GM23338 (cell line): ENCODE measurements at regions not wholly inside any gene's neighbourhood (a gene's known extent, or its start where the extent isn't known, plus 50 kb on each side); places are given as distances from the start of the nearest gene placed in this dataset.

Source experiments
- ATAC-seq: fragments of 200-7000 bp; cut with Tn5 transposase; 3 replicates; pipeline ENCODE4 v1.9.1; 2020
- DNase-seq: peaks from one replicate; pipeline ENCODE4 v3.0.0-alpha.2; 2015; ENCODE audit warnings: low spot score
- H2AFZ ChIP-seq: fragments of 200-600 bp; sonication (generic); 2 replicates; pipeline ENCODE4 v1.8.0; 2016; ENCODE audit warnings: antibody characterized with exemption, mild to moderate bottlenecking, moderate library complexity
- H3F3A ChIP-seq: fragments of 200-600 bp; sonication (generic); replicated peaks from 2 replicates; pipeline ENCODE4 v1.8.0; 2017; ENCODE audit warnings: antibody characterized with exemption, mixed run types, low read depth
- H3K27ac ChIP-seq: fragments of 200-600 bp; sonication (generic); 2 replicates; pipeline ENCODE4 v1.6.1; 2016; ENCODE audit warnings: low read depth
- H3K27me3 ChIP-seq: fragments of 200-600 bp; sonication (generic); 2 replicates; pipeline ENCODE4 v1.8.0; 2016; ENCODE audit warnings: mild to moderate bottlenecking, mixed run types, moderate library complexity; ENCODE audit not compliant: insufficient read depth
- H3K36me3 ChIP-seq: fragments of 200-600 bp; sonication (generic); 2 replicates; pipeline ENCODE4 v1.8.0; 2016; ENCODE audit warnings: mild to moderate bottlenecking; ENCODE audit not compliant: insufficient read depth
- H3K4me1 ChIP-seq: fragments of 200-600 bp; sonication (generic); 2 replicates; pipeline ENCODE4 v1.8.0; 2016; ENCODE audit warnings: mild to moderate bottlenecking, moderate library complexity; ENCODE audit not compliant: insufficient read depth
- H3K4me2 ChIP-seq: fragments of 200-600 bp; sonication (generic); 2 replicates; pipeline ENCODE4 v1.7.1; 2017; ENCODE audit warnings: mixed run types
- H3K4me3 ChIP-seq: fragments of 200-600 bp; sonication (generic); 2 replicates; pipeline ENCODE4 v1.6.1; 2016; ENCODE audit warnings: mixed run types
- H3K79me2 ChIP-seq: fragments of 200-600 bp; sonication (generic); replicated peaks from 2 replicates; pipeline ENCODE4 v1.8.0; 2017; ENCODE audit warnings: mild to moderate bottlenecking; ENCODE audit not compliant: insufficient read depth
- H3K9me2 ChIP-seq: fragments of 200-600 bp; sonication (generic); 2 replicates; pipeline ENCODE4 v1.8.0; 2017; ENCODE audit not compliant: insufficient read depth
- H4K20me1 ChIP-seq: fragments of 200-600 bp; sonication (generic); replicated peaks from 2 replicates; pipeline ENCODE4 v1.8.0; 2017; ENCODE audit warnings: mild to moderate bottlenecking; ENCODE audit not compliant: insufficient read depth
- H3K27ac Mint-ChIP-seq: 2 replicates; pipeline ENCODE4 v1.8.0; 2020; ENCODE audit warnings: inconsistent platforms, mild to moderate bottlenecking, moderate library complexity, mixed read lengths
- H3K27me3 Mint-ChIP-seq: 3 replicates; pipeline ENCODE4 v1.8.0; 2022; ENCODE audit warnings: low read depth, mild to moderate bottlenecking, moderate library complexity, mixed read lengths, inconsistent platforms; ENCODE audit not compliant: insufficient read depth, poor library complexity
- H3K36me3 Mint-ChIP-seq: 3 replicates; pipeline ENCODE4 v1.8.0; 2021; ENCODE audit warnings: low read depth, mild to moderate bottlenecking, inconsistent platforms, moderate library complexity, mixed read lengths
- H3K4me1 Mint-ChIP-seq: 3 replicates; pipeline ENCODE4 v1.8.0; 2020; ENCODE audit warnings: mild to moderate bottlenecking, inconsistent platforms, mixed read lengths
- H3K4me3 Mint-ChIP-seq: 3 replicates; pipeline ENCODE4 v1.8.0; 2021; ENCODE audit warnings: moderate library complexity, mild to moderate bottlenecking, inconsistent platforms, mixed read lengths
- H3K9me3 Mint-ChIP-seq: 3 replicates; pipeline ENCODE4 v1.8.0; 2020; ENCODE audit warnings: moderate library complexity, mild to moderate bottlenecking, inconsistent platforms, mixed read lengths
- CREB1 ChIP-seq: fragments of 250-450 bp; sonication (Bioruptor Pico); IDR thresholded peaks from 2 replicates; pipeline ENCODE4 v1.5.0; 2020; ENCODE audit warnings: low read depth, mild to moderate bottlenecking, moderate library complexity
- CTCF ChIP-seq, 2 experiments: fragments of 200-600 bp in 1 of 2; sonication (generic) in 1 of 2; conservative IDR thresholded peaks; 2 replicates each; pipeline versions ENCODE4 v1.5.1 to v1.6.1; 2016 to 2017; ENCODE audit warnings: antibody characterized with exemption in 2 of 2, low read depth in 2 of 2, mild to moderate bottlenecking in 2 of 2, moderate library complexity in 1 of 2
- EZH2 ChIP-seq: fragments of 200-600 bp; sonication (generic); IDR thresholded peaks from one replicate; pipeline ENCODE4 v1.8.0; 2017; ENCODE audit warnings: antibody characterized with exemption, mild to moderate bottlenecking, low read depth; ENCODE audit not compliant: unreplicated experiment
- EZH2phosphoT487 ChIP-seq: fragments of 200-600 bp; sonication (generic); IDR thresholded peaks from one replicate; pipeline ENCODE4 v1.8.1; 2018; ENCODE audit warnings: antibody characterized with exemption; ENCODE audit not compliant: unreplicated experiment
- JUNB ChIP-seq: IDR thresholded peaks from one replicate; pipeline ENCODE4 v1.6.1; 2016; ENCODE audit warnings: antibody characterized with exemption; ENCODE audit not compliant: unreplicated experiment
- POLR2AphosphoS5 ChIP-seq: IDR thresholded peaks from 2 replicates; pipeline ENCODE4 v1.6.1; 2016; ENCODE audit warnings: antibody characterized with exemption, low read depth
- ZNF114 ChIP-seq: fragments of 250-450 bp; sonication (Bioruptor Pico); IDR thresholded peaks from 2 replicates; pipeline ENCODE4 v1.5.0; 2020; ENCODE audit warnings: mild to moderate bottlenecking, moderate library complexity
- ZNF331 ChIP-seq: fragments of 250-450 bp; sonication (Bioruptor Pico); IDR thresholded peaks from 2 replicates; pipeline ENCODE4 v1.5.0; 2020; ENCODE audit warnings: low read depth, mild to moderate bottlenecking, moderate library complexity
- TF ChIP-seq, protein P1 (sequence below): fragments of 250-450 bp; sonication (Bioruptor Pico); IDR thresholded peaks from 2 replicates; pipeline ENCODE4 v1.5.0; 2020; ENCODE audit warnings: mild to moderate bottlenecking, moderate library complexity
- TF ChIP-seq, protein P2 (sequence below): IDR thresholded peaks from one replicate; pipeline ENCODE4 v1.6.1; 2018; ENCODE audit warnings: antibody characterized with exemption; ENCODE audit not compliant: unreplicated experiment
- TF ChIP-seq, protein P3 (sequence below): IDR thresholded peaks from 2 replicates; pipeline ENCODE4 v1.6.1; 2016; ENCODE audit warnings: antibody characterized with exemption

- Histone ChIP-seq H3K9me2 (no peaks in the 10 kb centered on the region), H3K4me3 (no peak overlapping the region), H3K36me3 (no peaks in the 10 kb centered on the region), H4K20me1 (no peaks in the 10 kb centered on the region), H3K27ac (no peak overlapping the region), H3K4me1 (no peaks in the 10 kb centered on the region), H3K4me2 (no peak overlapping the region), H3K79me2 (no peaks in the 10 kb centered on the region), H3F3A (no peaks in the 10 kb centered on the region), H3K27me3 (no peaks in the 10 kb centered on the region), H2AFZ (no peak overlapping the region)
- H3K27me3 Mint-ChIP-seq: no peaks in the 10 kb centered on the region
- no peaks in the 10 kb centered on the region for H3K4me1 Mint-ChIP-seq
- ATAC-seq: no peak
- H3K4me3 Mint-ChIP-seq: no peak overlapping the region
- H3K36me3 Mint-ChIP-seq: no peaks in the 10 kb centered on the region
- H3K27ac Mint-ChIP-seq: no peak overlapping the region
- TF ChIP-seq, protein P1, sequence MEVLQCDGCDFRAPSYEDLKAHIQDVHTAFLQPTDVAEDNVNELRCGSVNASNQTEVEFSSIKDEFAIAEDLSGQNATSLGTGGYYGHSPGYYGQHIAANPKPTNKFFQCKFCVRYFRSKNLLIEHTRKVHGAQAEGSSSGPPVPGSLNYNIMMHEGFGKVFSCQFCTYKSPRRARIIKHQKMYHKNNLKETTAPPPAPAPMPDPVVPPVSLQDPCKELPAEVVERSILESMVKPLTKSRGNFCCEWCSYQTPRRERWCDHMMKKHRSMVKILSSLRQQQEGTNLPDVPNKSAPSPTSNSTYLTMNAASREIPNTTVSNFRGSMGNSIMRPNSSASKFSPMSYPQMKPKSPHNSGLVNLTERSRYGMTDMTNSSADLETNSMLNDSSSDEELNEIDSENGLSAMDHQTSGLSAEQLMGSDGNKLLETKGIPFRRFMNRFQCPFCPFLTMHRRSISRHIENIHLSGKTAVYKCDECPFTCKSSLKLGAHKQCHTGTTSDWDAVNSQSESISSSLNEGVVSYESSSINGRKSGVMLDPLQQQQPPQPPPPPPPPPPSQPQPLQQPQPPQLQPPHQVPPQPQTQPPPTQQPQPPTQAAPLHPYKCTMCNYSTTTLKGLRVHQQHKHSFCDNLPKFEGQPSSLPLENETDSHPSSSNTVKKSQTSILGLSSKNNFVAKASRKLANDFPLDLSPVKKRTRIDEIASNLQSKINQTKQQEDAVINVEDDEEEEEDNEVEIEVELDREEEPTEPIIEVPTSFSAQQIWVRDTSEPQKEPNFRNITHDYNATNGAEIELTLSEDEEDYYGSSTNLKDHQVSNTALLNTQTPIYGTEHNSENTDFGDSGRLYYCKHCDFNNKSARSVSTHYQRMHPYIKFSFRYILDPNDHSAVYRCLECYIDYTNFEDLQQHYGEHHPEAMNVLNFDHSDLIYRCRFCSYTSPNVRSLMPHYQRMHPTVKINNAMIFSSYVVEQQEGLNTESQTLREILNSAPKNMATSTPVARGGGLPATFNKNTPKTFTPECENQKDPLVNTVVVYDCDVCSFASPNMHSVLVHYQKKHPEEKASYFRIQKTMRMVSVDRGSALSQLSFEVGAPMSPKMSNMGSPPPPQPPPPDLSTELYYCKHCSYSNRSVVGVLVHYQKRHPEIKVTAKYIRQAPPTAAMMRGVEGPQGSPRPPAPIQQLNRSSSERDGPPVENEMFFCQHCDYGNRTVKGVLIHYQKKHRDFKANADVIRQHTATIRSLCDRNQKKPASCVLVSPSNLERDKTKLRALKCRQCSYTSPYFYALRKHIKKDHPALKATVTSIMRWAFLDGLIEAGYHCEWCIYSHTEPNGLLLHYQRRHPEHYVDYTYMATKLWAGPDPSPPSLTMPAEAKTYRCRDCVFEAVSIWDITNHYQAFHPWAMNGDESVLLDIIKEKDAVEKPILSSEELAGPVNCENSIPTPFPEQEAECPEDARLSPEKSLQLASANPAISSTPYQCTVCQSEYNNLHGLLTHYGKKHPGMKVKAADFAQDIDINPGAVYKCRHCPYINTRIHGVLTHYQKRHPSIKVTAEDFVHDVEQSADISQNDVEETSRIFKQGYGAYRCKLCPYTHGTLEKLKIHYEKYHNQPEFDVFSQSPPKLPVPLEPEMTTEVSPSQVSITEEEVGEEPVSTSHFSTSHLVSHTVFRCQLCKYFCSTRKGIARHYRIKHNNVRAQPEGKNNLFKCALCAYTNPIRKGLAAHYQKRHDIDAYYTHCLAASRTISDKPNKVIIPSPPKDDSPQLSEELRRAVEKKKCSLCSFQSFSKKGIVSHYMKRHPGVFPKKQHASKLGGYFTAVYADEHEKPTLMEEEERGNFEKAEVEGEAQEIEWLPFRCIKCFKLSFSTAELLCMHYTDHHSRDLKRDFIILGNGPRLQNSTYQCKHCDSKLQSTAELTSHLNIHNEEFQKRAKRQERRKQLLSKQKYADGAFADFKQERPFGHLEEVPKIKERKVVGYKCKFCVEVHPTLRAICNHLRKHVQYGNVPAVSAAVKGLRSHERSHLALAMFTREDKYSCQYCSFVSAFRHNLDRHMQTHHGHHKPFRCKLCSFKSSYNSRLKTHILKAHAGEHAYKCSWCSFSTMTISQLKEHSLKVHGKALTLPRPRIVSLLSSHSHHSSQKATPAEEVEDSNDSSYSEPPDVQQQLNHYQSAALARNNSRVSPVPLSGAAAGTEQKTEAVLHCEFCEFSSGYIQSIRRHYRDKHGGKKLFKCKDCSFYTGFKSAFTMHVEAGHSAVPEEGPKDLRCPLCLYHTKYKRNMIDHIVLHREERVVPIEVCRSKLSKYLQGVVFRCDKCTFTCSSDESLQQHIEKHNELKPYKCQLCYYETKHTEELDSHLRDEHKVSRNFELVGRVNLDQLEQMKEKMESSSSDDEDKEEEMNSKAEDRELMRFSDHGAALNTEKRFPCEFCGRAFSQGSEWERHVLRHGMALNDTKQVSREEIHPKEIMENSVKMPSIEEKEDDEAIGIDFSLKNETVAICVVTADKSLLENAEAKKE: no peak
- TF ChIP-seq, protein P2, sequence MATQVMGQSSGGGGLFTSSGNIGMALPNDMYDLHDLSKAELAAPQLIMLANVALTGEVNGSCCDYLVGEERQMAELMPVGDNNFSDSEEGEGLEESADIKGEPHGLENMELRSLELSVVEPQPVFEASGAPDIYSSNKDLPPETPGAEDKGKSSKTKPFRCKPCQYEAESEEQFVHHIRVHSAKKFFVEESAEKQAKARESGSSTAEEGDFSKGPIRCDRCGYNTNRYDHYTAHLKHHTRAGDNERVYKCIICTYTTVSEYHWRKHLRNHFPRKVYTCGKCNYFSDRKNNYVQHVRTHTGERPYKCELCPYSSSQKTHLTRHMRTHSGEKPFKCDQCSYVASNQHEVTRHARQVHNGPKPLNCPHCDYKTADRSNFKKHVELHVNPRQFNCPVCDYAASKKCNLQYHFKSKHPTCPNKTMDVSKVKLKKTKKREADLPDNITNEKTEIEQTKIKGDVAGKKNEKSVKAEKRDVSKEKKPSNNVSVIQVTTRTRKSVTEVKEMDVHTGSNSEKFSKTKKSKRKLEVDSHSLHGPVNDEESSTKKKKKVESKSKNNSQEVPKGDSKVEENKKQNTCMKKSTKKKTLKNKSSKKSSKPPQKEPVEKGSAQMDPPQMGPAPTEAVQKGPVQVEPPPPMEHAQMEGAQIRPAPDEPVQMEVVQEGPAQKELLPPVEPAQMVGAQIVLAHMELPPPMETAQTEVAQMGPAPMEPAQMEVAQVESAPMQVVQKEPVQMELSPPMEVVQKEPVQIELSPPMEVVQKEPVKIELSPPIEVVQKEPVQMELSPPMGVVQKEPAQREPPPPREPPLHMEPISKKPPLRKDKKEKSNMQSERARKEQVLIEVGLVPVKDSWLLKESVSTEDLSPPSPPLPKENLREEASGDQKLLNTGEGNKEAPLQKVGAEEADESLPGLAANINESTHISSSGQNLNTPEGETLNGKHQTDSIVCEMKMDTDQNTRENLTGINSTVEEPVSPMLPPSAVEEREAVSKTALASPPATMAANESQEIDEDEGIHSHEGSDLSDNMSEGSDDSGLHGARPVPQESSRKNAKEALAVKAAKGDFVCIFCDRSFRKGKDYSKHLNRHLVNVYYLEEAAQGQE: no peak
- TF ChIP-seq EZH2 (no peak), CTCF (conservative IDR thresholded peaks at IDR 0.05; ENCODE audit: low read depth in 2 of 2) (no peak), EZH2phosphoT487 (no peak), CREB1 (CRISPR knock-in tag) (no peak), POLR2AphosphoS5 (no peak), ZNF114 (CRISPR knock-in tag) (no peak), JUNB (no peak), ZNF331 (CRISPR knock-in tag) (no peak)
- TF ChIP-seq, protein P3, sequence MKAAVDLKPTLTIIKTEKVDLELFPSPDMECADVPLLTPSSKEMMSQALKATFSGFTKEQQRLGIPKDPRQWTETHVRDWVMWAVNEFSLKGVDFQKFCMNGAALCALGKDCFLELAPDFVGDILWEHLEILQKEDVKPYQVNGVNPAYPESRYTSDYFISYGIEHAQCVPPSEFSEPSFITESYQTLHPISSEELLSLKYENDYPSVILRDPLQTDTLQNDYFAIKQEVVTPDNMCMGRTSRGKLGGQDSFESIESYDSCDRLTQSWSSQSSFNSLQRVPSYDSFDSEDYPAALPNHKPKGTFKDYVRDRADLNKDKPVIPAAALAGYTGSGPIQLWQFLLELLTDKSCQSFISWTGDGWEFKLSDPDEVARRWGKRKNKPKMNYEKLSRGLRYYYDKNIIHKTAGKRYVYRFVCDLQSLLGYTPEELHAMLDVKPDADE: no peak
- DNase-seq: no peak
- H3K9me3 Mint-ChIP-seq: no peaks in the 10 kb centered on the region
Observed at GRCh38 chr9:7601739-7602138, 197.8 kb downstream of the DMAC1 start.
